ENCODE measurements at regions not wholly inside any gene's neighbourhood (a gene's known extent, or its start where the extent isn't known, plus 50 kb on each side); places are given as distances from the start of the nearest gene placed in this dataset.

DNA sequence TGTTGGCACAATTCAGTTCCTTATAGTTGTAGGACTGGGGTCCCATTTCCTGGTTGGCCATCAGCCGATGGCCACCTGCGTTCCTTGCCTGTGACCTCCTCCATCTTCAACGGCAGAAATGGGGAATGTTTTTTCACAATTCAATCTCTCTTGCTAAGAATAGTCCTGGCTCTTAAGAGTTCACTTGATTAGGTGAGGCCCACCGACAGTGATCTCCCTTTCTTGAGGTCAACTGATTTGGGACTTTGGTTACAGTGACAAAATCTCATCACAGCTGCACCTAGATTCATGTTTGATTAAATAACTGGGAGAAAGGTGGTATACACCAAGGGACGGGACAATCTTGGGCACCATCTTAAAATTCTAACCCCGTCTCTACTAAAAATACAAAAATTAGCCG is 139.1 kb upstream of the DTNBP1 start:
- no peak for DNase-seq (ENCODE audit: low read depth)

DNA sequence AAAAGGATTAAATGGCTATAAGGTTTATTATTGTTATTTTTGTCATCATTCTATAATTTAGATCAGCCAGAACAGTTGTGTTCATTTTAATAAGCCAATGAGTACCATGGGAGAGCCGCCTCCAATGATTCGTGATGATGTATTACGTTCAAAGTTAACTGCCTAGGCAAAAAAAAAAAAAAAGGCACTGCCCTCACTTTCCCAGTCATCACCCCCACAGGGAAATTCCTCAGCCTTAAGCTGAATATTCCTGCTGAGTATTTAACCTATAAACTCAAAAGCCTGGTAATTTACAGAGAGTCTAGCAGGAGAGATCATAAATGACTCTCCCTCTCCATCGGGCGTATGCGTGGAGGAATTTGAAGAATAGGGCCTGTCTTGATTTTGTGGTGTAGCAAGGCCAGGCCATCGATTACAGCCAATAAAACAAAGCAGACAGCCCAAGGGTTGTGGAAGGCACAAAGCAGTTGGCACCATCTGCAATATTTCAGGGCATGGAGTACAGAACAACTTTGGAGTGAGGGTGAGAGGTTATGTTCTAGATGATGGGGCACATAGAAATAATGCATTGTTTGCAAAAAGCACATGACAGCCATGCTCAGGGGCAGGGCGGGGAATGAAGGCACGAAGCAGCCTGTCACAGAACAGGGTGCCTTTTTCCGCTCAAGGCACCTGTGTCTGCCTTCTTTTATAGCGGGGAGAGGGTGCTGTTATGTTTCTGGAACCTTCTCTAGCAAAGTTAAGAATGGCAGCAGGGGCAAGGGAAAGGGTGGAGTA is 138.2 kb upstream of the DTNBP1 start:
- DNase-seq (ENCODE audit: low read depth) = peak; percentile 8

DNA sequence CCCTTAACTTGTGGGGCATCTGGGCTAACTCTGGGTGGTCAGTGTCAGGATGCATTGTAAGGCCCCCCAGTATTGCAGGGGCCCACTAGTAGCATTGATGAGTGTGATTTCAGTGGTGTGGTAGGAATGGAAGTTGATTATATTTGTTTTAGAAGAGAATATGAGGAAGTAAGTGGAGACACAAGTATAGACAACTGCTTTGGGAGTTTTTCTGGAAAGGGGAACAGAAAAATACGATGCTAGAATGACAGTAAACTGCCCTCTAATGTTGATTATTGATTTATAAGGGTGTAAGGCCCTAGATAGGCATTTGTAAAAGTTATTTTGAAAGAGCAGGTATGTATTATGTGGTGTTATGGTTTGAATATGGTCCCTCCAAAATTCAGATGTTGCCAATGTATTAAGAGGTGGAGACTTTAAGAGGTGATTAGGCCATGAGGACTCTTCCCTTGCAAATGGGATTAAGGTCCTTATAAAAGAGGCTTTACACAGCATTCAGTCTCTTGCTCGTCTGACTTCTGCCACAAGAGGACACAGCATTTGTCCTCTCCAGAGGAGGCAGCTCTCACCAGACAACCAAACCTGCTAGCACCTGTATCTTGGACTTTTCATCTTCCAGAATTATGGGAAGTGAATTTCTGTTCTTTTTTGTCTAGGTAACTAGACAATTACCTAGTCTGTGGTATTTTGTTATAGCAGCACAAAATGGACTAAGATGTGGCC is 135.9 kb upstream of the DTNBP1 start:
- no peak for DNase-seq (ENCODE audit: low read depth)

DNA sequence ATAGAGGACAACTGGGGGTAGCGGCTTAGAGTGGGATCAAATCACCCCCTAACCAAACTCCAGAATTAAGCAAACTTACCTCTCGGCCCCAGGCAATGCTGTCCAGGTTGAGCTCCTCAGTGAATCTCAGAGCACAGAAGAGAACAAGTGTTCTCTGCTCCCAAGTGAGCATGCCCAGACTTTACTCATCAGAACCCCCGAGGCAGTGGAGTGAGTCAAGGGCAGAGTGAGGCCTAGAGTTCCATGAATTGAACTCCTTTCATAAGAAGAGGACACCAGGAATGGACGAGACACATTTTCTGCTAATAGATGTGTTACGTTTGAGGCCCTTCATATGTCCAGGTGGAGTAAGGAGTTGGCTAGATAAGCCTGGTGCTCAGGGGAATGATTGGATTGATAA is 134.0 kb upstream of the DTNBP1 start:
- peak; percentile 40 for DNase-seq (ENCODE audit: low read depth)

DNA sequence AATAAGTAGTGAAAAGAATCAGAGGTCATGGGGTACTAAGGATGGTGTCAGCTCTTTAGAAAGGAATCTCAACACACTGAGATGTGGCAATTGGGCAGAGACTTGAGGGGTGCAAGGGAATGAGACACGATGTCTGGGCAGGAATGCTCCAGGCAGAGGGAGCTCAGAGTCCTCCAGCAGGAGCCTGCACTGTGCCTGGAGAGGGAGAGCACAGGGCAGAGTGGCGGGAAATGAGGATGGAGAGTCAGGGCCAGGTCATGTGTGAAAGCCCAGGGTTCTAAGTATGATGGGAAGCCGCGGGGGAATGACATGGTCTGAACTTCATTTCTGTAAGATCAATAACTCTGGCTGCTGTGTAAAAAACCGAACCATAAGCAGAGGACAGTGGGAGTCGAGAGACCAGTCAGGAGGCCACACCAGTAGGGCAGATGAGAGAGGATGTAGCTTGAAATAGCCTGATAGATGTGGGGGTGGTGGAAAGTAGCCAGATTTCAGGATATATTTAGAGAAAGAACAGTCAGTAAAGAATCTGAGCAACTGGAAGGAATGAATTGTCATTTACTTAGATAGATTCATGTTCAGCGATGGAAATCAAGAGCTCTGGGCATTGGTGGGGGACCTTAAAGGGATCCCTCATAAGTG is 133.4 kb upstream of the DTNBP1 start:
- no peak for DNase-seq (ENCODE audit: low read depth)

DNA sequence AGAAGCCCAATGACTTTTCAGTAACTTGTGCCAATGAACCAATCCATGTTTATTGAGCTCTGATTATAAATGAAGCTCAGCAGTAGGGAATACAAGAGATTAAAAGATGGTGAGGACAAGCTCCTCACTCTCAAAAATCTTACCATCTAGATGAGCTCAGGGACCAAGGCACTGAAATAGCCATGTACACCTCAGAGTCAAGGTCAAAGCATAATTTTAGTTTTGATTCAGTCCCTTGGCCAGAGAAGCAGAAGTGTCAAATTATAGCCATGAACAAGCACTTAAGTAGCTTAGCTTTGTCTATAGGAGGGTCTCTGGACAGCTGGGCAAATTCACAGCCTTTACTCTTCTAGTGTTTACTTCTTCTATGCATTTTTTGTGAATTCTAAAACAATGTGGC is 131.0 kb upstream of the DTNBP1 start:
- no peak for DNase-seq (ENCODE audit: low read depth)

DNA sequence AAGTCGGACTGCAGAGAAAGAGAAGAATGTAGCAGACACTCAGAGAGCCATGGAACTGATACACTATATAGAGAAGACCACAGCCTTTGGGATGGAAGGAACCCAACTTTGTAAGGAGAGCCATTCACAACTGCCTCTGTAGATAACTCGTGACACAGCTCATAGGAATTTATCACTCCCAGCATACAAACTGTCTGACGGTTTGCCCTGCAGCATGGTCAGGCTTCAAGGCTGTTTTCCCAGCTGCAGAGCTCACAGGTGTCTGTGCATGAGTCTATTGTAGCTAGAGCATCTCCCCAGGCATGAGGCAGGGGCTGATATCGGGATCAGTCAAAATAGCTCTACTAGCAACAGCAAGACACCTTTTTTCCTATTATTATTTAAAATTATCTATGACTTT is 130.5 kb upstream of the DTNBP1 start:
- DNase-seq (ENCODE audit: low read depth) = peak; percentile 79

DNA sequence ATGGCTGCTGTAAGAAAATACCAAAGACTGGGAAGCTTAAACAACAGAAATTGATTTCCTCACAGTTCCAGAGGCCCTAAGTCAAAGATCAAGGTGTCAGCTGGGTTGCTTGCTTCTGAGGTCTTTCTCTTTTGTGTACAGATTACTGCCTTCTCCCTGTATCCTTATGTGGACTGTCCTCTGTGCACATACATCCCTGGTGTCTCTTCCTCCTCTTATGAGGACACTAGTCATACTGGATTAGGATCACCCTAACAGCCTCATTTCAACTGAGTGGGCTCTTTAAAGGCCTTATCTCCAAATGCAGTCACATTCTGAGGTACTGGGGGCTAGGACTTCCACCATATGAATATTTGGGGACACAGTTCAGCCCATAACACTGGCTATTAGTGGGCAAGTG is 130.0 kb upstream of the DTNBP1 start:
- DNase-seq (ENCODE audit: low read depth) = no peak

DNA sequence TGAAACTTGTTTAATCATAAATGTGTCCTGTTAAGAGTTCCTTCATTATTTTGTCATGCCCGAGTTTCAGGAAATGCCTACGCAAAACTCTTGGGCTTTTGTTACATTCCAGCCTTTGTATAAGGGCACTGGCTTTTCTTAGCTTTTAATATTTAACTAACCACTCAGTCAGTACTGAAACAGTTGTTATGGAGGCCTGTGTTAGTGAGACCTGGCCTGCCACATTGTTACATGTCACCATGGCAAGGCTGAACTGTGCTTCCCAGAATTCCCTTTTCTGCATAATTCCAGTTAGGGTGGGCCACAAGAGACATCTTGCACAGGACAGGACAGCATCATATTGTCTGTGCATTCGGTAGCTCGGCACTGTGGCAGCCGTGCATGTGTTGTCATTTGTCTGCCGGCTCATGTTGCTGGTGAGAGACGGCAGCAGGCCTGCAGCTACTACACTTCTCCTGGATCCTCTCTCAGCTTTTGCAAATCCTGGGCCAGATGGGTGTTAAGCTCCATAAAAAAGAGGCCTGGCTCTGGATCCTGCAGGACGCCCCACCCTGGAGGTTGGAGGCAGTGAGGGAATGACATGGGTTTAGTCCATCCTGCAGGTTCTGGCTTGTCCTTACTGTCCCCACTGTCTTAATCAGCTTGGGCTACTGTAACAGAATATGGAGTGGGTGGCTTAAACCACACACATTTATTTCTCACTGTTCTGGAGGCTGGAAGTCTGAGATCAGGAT is 128.8 kb upstream of the DTNBP1 start:
- no peak for DNase-seq (ENCODE audit: low read depth)

DNA sequence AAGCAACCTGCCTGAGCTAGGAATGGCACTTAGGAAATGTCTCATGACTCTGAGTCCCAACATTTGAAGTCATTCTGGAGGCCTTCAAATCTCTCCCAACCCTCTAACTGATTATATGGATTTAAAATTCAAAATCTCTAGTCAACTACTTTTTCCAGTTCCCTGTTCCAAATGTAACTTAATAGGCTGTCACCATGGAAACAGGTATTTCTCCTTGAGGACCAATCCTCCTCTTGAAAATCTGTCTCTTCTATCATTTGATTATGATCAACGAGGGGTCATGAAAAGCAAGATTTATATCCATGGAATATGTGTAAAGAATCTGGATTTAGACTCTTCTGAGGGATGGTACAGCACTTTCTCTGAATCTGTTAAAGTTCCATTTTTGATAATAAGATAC is 127.3 kb upstream of the DTNBP1 start:
- DNase-seq (ENCODE audit: low read depth) = no peak

DNA sequence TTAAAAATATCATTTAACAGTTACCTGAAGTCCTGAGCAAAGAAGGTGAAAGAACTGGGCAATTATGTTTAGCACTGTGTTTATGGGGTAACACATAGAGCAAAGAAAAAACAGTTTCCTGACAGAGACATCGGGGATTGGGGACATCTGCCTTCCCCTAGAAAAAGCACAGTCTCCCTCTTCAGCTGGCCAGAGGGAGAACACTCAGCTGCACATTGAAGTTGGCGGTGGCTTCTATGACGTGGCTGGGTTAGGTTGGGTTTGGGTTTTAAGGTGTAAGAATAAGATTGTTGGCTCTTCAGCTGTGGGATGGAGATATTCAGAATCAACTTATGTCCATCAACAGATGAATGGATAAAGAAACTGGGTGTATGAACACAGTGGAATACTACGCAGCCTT is 124.0 kb upstream of the DTNBP1 start:
- no peak for DNase-seq (ENCODE audit: low read depth)

DNA sequence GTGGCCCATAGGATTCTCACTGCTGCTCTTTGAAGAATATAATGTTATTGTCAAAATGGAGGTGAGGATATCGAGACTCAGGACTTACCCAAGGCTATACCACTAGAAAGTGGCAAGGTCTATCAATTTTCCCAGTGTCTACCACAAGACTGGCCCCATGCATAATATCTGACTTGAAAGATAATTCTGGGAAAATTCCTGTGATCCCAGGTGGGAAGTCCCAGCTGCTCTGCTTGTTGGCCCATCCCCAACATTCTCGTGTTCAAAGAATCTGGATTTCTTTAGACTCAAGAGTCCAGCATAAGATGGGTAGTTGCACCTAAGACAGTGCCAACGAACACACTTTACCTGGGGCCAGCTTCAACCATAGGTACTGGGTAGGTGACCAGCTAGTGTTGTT is 120.7 kb upstream of the DTNBP1 start:
- no peak for DNase-seq (ENCODE audit: low read depth)

DNA sequence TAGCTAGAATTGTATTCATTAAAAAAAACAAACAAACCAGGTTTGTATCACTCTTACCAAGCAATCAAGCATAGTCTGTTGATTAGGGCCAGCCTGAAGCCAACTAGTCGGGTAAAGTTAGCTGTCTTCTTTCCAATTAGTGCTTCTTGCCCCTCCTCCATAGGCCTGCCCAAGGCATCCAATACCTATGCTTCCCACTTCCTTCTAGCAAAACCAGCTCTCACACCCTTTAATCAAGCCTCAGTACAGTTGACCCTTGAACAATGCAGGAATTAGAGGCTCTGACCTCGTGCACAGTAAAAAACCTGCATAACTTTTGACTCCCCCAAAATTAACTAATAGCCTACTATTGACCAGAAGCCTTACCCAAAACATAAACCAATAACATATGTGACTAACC is 119.1 kb upstream of the DTNBP1 start:
- no peak for DNase-seq (ENCODE audit: low read depth)

DNA sequence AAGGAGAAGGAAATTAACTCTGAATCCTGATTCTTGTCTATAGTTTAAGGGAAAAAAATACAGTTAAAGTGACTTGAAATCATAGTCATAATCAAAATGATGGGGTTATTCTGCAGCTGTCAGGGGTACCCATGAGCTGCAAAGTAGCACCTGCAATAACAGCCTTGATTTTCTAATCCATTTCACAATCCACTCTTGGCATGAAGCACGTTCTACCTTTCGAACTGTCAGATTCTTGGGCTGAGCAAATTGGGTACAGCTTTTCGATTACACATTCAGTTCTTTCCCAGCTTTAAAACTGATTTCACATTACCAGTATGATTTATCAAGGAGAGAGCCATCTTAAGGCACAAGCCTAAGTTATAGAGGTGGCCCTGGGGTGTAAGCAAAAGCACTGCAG is 118.5 kb upstream of the DTNBP1 start:
- DNase-seq (ENCODE audit: low read depth) = no peak

DNA sequence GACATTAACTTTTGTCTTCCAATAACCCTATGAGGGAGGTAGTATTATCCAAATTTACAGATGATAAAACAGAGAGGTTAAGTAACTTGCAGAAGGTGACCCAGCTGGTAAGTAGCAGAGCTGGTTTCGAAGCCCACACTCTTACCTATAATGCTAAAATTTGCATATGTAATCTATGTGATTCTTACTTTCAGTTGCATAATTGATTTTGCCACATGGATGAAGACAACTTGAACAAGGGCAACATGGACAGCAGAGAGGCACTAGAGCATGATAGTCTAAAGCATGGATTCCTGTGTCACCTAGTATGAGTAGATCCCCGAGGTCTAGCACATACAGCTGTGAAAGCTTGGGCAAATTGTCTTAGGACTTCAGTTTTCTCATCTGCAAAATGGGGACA is 117.6 kb upstream of the DTNBP1 start:
- no peak for DNase-seq (ENCODE audit: low read depth)

DNA sequence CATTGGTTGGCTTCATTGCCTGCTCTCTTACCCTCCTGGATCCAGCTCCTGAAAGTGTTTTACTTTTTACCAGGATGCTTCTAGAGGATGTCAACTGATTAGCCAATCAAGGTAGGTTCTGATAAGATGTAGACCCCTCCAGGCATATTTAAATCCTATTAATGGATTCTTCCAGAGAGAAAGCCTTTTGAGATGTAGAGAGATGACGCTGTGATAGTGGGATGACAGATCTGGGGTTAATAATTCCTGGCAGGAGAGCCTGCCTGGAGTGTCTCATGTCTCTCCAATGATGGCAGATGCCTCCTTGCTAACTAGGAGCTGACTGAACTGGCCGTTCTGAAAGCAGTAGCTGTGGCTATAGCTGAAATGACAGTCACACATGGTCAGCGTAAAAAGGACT is 116.9 kb upstream of the DTNBP1 start:
- no peak for DNase-seq (ENCODE audit: low read depth)

DNA sequence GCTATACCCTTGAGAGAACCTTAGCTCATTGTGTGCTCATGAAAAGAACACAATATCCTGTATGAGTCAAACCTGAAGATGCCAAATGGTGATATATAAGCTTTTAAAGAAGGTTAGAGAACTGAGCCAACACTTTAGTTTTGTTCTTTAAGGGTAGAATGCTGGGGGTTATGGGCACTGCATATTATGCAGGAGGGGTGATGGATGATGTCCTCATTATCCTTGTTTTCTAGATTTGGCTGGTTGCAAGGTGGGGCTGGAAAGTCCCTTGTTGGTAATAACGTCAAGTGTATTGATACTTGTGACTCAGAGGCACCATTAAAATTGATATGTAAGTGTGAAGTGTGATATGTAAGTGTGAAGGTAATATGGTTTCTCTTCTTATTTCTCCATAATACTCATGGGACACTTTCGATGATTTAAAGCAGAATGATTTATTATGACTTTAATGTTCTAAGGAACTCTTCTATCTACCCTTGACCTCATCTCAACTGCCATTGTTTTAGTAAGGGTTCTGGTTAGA is 113.7 kb upstream of the DTNBP1 start:
- DNase-seq (ENCODE audit: low read depth) = no peak

DNA sequence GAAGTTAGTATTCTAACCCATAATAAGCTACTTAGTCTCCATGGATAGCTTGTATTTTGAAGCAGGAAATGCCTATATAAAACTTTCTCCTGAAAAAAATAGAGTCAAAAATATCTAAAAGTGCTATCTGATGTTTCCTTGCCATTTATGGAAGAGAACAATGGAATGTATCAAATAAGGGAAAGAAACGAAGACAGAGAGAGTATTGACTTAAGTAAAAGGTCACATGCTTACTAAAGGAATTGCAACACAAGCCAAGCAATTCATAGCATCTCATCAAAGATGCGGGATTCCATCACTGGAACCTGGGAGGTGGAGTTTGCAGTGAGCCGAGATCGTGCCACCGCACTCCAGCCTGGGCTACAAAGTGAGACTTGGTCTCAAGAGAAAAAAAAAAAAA is 112.9 kb upstream of the DTNBP1 start:
- no peak for DNase-seq (ENCODE audit: low read depth)

DNA sequence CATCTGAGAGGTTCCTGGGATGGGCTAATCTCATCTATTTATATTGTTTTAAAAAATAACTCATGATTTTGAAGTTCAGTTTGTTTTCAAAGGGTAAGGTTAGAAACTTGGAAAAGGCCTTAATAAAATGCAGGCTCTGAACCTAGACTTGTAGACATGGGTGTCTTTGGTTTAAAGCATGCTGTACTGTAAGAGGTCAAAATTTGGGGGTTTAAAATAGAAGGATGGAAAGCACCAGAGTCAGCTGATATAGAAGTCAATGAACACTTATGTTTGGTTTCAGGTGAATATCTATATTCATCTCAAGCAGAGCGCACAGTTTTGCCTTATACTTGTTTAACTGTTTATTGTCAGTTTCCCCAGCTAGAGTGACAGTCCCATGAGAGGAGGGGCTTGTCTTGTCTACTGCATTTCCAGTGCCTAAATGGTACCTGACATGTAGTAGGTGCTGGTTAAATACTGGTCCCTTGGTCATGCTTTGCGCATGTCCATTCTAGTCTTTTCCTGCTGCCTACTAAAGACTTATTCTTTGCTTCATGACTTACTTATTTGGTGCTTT is 112.3 kb upstream of the DTNBP1 start:
- DNase-seq (ENCODE audit: low read depth) = no peak

DNA sequence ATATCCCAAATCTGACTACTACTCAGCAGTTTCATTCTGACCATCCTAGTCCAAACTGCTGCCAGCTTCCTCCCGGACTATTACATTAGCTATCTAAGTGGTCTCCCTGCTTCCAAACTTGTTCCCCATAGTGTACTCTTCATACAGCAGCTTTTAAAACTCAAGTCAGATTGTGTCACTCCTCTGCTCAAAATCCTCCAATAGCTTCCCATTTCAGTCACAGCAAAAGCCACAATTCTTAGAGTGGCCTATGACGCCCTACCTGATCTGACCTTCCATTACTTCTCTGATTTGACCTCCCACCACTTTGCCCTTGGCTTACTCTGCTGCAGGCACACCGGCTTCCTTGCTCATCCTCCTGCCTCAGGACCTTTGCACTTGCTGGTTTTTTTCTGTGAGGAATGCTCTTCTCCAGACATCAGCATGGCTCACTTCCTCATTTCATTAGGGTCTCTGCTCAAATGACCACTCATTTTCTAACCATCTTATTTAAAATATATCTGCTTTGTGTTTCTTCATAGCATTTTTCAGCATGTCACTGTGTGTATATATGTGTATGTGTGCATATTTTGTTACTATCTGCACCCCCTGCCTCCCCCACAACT is 111.1 kb upstream of the DTNBP1 start:
- no peak for DNase-seq (ENCODE audit: low read depth)

DNA sequence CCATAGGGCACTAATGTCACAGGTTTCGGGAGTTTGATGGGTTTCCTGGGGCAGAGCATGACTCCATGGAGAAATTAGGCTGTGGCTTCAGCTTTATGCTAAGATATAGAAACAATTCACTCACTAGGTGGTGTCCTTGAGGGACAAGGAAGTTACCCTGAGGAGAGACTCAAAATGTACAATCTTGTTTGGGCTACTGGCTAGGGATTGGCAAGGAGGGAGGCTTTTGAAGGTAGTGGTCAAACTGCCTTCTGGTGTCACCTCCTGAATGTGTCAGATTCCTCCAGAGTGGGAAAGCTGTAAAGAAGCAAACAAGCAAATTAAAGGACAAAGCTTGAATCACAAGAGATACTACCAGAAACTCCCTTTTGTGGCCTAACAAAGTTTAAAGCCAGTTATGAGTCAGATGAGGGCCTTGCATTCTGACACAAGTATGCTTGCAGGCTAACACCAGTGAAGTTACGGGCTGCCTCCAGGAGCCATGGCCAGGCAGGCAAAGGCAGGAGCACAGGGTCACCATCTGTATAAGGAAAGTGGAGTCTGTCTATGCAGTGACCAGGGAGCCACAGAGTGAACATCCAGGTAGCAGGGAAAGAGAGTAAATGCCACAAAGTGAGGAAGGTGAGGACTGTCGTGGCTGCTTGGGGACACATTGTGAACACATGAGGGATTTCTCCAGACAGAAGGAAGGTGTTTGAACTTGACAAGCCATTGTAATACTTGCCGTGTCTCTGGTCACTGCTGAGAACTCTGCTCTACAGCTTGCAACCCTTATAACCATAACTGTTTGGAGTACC is 107.7 kb upstream of the DTNBP1 start:
- peak; percentile 49 for DNase-seq (ENCODE audit: low read depth)
